Esophagus squamous epithelium (tissue), 4 donors: ENCODE measurements at regions not wholly inside any gene's neighbourhood (a gene's known extent, or its start where the extent isn't known, plus 50 kb on each side); places are given as distances from the start of the nearest gene placed in this dataset.

Experiments
- POLR2A ChIP-seq, 4 donors: fragments of 450-650 bp; IDR thresholded peaks; one replicate each; pipeline ENCODE4 v1.6.1; 2017; ENCODE audit warnings: antibody characterized with exemption in 4 of 4, mild to moderate bottlenecking in 4 of 4, moderate library complexity in 3 of 4
- TF ChIP-seq, protein P1 (sequence below), 6 experiments: fragments of 450-650 bp in 4 of 6; fragments of 200-600 bp in 2 of 6; sonication (generic) in 2 of 6; IDR thresholded peaks; one replicate each; pipeline ENCODE4 v1.5.1; 2016 to 2019; ENCODE audit warnings: antibody characterized with exemption in 6 of 6, mild to moderate bottlenecking in 4 of 6, moderate library complexity in 4 of 6

DNA sequence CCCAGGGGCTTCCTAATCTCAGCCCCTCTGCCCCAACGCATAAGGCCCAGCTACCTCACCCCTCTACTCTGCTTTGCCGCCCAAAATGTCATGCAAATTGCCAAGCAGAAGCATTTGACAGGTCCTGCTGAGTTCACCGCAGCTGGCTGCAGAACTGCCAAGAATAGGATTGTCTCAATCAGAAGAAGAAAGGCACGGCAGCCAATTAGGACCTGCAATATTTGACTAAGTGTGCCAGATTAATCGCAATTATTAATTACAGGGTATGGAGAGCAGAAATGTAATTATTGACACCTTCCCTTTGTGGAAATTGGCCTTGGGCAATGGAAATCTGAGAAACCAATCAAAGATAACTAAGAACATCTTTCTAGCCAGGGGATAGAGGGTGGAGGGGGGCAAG is 318.6 kb downstream of the LRFN2 start:
- TF ChIP-seq, protein P1, sequence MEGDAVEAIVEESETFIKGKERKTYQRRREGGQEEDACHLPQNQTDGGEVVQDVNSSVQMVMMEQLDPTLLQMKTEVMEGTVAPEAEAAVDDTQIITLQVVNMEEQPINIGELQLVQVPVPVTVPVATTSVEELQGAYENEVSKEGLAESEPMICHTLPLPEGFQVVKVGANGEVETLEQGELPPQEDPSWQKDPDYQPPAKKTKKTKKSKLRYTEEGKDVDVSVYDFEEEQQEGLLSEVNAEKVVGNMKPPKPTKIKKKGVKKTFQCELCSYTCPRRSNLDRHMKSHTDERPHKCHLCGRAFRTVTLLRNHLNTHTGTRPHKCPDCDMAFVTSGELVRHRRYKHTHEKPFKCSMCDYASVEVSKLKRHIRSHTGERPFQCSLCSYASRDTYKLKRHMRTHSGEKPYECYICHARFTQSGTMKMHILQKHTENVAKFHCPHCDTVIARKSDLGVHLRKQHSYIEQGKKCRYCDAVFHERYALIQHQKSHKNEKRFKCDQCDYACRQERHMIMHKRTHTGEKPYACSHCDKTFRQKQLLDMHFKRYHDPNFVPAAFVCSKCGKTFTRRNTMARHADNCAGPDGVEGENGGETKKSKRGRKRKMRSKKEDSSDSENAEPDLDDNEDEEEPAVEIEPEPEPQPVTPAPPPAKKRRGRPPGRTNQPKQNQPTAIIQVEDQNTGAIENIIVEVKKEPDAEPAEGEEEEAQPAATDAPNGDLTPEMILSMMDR (IDR thresholded peaks at IDR 0.05) = no peak
- no peak for TF ChIP-seq POLR2A (IDR thresholded peaks at IDR 0.05)
